Lower lobe of right lung (tissue), 2 donors: ENCODE measurements at regions not wholly inside any gene's neighbourhood (a gene's known extent, or its start where the extent isn't known, plus 50 kb on each side); places are given as distances from the start of the nearest gene placed in this dataset.

Experiments
- ATAC-seq, 2 donors: fragments of 200-7000 bp; cut with Tn5 transposase; one replicate each; pipeline ENCODE4 v1.9.1; 2020 to 2022; ENCODE audit warnings: mild to moderate bottlenecking in 2 of 2, moderate library complexity in 2 of 2
- DNase-seq: peaks from one replicate; pipeline ENCODE4 v3.0.0-alpha.2; 2020
- H3K27ac ChIP-seq: fragments of 200-600 bp; one replicate; pipeline ENCODE4 v1.8.0; 2022
- H3K27me3 ChIP-seq: fragments of 200-600 bp; one replicate; pipeline ENCODE4 v1.8.0; 2022; ENCODE audit warnings: low read depth
- H3K36me3 ChIP-seq: fragments of 200-600 bp; one replicate; pipeline ENCODE4 v1.8.0; 2022; ENCODE audit warnings: mild to moderate bottlenecking
- H3K4me1 ChIP-seq: fragments of 200-600 bp; one replicate; pipeline ENCODE4 v1.8.0; 2022
- H3K4me3 ChIP-seq: fragments of 200-600 bp; one replicate; pipeline ENCODE4 v1.8.0; 2022; ENCODE audit warnings: mild to moderate bottlenecking
- H3K9me3 ChIP-seq: fragments of 200-600 bp; one replicate; pipeline ENCODE4 v1.8.0; 2022
- intact Hi-C: fragments of 100-400 bp; cut with DNase I; formaldehyde crosslinking; loops from one replicate; pipeline ENCODE4 v1.11.0; 2022
- TF ChIP-seq, protein P1 (sequence below): fragments of 200-600 bp; IDR thresholded peaks from one replicate; pipeline ENCODE4 v1.8.0; 2022; ENCODE audit warnings: antibody characterized with exemption, mild to moderate bottlenecking
- donor health status: DM: no; HTN: yes; CAD: no; lungs with severe emphysema.

- intact Hi-C loops: no loop called here
- no peak overlapping the region for H3K27ac ChIP-seq
- no peaks in the 10 kb centered on the region for H3K9me3 ChIP-seq
- DNase-seq (no peak), ATAC-seq (no peak)
- no peak overlapping the region for H3K4me3 ChIP-seq
- H3K27me3 ChIP-seq: no peaks in the 10 kb centered on the region
- H3K36me3 ChIP-seq: no peaks in the 10 kb centered on the region
- TF ChIP-seq, protein P1, sequence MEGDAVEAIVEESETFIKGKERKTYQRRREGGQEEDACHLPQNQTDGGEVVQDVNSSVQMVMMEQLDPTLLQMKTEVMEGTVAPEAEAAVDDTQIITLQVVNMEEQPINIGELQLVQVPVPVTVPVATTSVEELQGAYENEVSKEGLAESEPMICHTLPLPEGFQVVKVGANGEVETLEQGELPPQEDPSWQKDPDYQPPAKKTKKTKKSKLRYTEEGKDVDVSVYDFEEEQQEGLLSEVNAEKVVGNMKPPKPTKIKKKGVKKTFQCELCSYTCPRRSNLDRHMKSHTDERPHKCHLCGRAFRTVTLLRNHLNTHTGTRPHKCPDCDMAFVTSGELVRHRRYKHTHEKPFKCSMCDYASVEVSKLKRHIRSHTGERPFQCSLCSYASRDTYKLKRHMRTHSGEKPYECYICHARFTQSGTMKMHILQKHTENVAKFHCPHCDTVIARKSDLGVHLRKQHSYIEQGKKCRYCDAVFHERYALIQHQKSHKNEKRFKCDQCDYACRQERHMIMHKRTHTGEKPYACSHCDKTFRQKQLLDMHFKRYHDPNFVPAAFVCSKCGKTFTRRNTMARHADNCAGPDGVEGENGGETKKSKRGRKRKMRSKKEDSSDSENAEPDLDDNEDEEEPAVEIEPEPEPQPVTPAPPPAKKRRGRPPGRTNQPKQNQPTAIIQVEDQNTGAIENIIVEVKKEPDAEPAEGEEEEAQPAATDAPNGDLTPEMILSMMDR: no peak
- no peaks in the 10 kb centered on the region for H3K4me1 ChIP-seq
Observed at GRCh38 chr22:27558658-27559371, 242.7 kb downstream of the MN1 start.

GRCh38 chr22:27560781-27561180, 240.8 kb downstream of the MN1 start:
- DNase-seq (no peak), ATAC-seq (no peak)
- TF ChIP-seq, protein P1: no peak
- intact Hi-C loops: no loop called here
- Histone ChIP-seq H3K36me3 (no peaks in the 10 kb centered on the region), H3K4me3 (no peak overlapping the region), H3K9me3 (no peaks in the 10 kb centered on the region), H3K4me1 (no peaks in the 10 kb centered on the region), H3K27me3 (no peaks in the 10 kb centered on the region), H3K27ac (no peak overlapping the region)

GRCh38 chr22:27561286-27561904, 240.2 kb downstream of the MN1 start:
- TF ChIP-seq, protein P1: no peak
- H3K27me3 ChIP-seq: no peaks in the 10 kb centered on the region
- H3K4me1 ChIP-seq: no peaks in the 10 kb centered on the region
- H3K4me3 ChIP-seq: no peak overlapping the region
- H3K27ac ChIP-seq: no peak overlapping the region
- no peaks in the 10 kb centered on the region for H3K36me3 ChIP-seq
- no peak for DNase-seq
- no peaks in the 10 kb centered on the region for H3K9me3 ChIP-seq
- intact Hi-C loops: no loop called here
- no peak for ATAC-seq

GRCh38 chr22:27564806-27565205, 236.8 kb downstream of the MN1 start:
- no peaks in the 10 kb centered on the region for H3K9me3 ChIP-seq
- ATAC-seq (no peak), DNase-seq (no peak)
- H3K36me3 ChIP-seq: no peaks in the 10 kb centered on the region
- TF ChIP-seq, protein P1: no peak
- no peak overlapping the region for H3K27ac ChIP-seq
- intact Hi-C loops: no loop called here
- no peaks in the 10 kb centered on the region for H3K27me3 ChIP-seq
- H3K4me3 ChIP-seq: no peak overlapping the region
- H3K4me1 ChIP-seq: no peaks in the 10 kb centered on the region

GRCh38 chr22:27566602-27567001, 235.0 kb downstream of the MN1 start:
- no peak overlapping the region for H3K4me3 ChIP-seq
- TF ChIP-seq, protein P1: no peak
- DNase-seq (no peak), ATAC-seq (no peak)
- no peaks in the 10 kb centered on the region for H3K4me1 ChIP-seq
- H3K9me3 ChIP-seq: no peaks in the 10 kb centered on the region
- H3K36me3 ChIP-seq: no peaks in the 10 kb centered on the region
- peaks cover 5% of the 10 kb centered on the region for H3K27me3 ChIP-seq
- intact Hi-C loops: no loop called here
- no peak overlapping the region for H3K27ac ChIP-seq
